Kidney (tissue), 13 donors: ENCODE measurements at regions not wholly inside any gene's neighbourhood (a gene's known extent, or its start where the extent isn't known, plus 50 kb on each side); places are given as distances from the start of the nearest gene placed in this dataset.
"Not testable (repeated sequence)": the region's sequence is repeated elsewhere in the genome, so short reads cannot be mapped to it uniquely, and the experiment has no call there.

Experiments
- DNase-seq, 5 donors: peaks; one replicate each; pipeline ENCODE4 v3.0.0-alpha.2; 2013 to 2020
- FAIRE-seq: peaks from 2 replicates; lab custom pipeline; 2012; peaks lifted over from hg19 to GRCh38; lab: Jason Lieb, UNC
- H3K27ac ChIP-seq, 2 donors: one replicate each; pipeline ENCODE4 v1.7.0; 2013; ENCODE audit warnings: low read depth in 2 of 2, low read length in 2 of 2, inconsistent platforms in 1 of 2
- H3K27me3 ChIP-seq: one replicate; pipeline ENCODE4 v1.7.1; 2013; ENCODE audit warnings: low read length, inconsistent platforms; ENCODE audit not compliant: control insufficient read depth, insufficient read depth
- H3K36me3 ChIP-seq, 3 donors: one replicate each; pipeline versions ENCODE4 v1.7.0 to v1.7.1; 2013; ENCODE audit warnings: low read length in 3 of 3, control low read depth in 1 of 3, inconsistent platforms in 1 of 3; ENCODE audit not compliant: insufficient read depth in 3 of 3, control insufficient read depth in 2 of 3
- H3K4me1 ChIP-seq, 3 donors: one replicate each; pipeline versions ENCODE4 v1.7.0 to v1.7.1; 2013; ENCODE audit warnings: low read length in 3 of 3, inconsistent platforms in 1 of 3, low read depth in 1 of 3; ENCODE audit not compliant: control insufficient read depth in 2 of 3, insufficient read depth in 2 of 3
- H3K4me3 ChIP-seq, 3 donors: one replicate each; pipeline versions ENCODE4 v1.7.0 to v1.8.1; 2013; ENCODE audit warnings: low read length in 3 of 3, control low read depth in 1 of 3, inconsistent platforms in 1 of 3
- H3K9ac ChIP-seq, 3 donors: one replicate each; pipeline versions ENCODE4 v1.7.0 to v1.7.1; 2013; ENCODE audit warnings: low read length in 3 of 3, control low read depth in 1 of 3, inconsistent platforms in 1 of 3
- H3K9me3 ChIP-seq, 3 donors: one replicate each; pipeline versions ENCODE4 v1.7.0 to v1.7.1; 2013; ENCODE audit warnings: low read length in 3 of 3, control low read depth in 1 of 3, inconsistent platforms in 1 of 3; ENCODE audit not compliant: control insufficient read depth in 2 of 3, insufficient read depth in 1 of 3
- intact Hi-C: fragments of 100-400 bp; cut with DNase I; formaldehyde crosslinking; loops from one replicate; pipeline ENCODE4 v1.11.1; 2022
- TF ChIP-seq, protein P1 (sequence below): IDR thresholded peaks from 3 replicates; pipeline ENCODE4 v1.5.1; 2012; ENCODE audit warnings: mild to moderate bottlenecking, moderate library complexity, borderline replicate concordance; ENCODE audit not compliant: insufficient read depth; ENCODE audit errors: extremely low read depth
- donor health status: control.
- donor health status: control.
- donor health status: control.
- donor health status: control.
- donor health status: control.
- donor health status: DM: yes; HTN: yes; CAD: no.
- donor health status: Normal renal cell carcinoma (clear cell type).

DNA sequence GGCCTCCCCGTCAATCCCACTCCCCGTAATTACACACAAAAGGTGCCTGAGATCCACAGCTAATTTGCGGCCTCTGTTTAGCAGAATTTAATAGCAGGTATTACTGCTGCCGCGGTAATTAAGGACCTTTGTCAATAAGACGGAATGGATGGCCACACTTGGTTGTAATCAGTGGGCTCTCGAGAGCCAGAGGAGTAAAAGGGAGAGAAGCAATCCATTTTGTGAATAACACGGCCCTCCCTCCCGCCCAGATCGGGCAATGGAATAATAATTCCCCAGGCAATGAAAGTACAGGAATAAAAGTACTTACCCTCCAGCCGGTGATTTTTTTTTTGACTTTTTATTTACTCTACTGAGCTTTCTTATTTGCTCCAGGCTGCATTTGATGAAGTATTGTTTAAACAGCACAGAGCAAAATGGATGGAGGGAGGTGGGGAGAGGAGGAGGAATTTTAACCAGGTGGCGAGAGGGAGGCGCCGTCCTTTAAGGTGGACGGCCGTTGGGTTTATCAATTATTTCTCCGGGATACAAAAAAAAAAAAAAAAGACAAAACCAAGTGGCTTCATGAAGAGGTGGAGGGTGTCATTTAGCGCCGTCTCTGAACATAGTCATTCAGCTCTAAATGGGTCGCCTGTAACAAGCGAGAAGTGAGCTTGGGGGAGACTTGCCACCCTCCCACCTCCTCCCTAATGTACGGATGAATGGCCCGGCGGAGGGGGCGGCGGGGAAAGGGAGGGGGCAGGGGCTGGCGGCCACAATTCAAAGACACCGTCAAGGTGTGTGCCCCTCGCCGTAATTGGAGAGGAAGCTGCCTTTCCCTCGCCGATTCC is 120.3 kb downstream of the BUB3 start:
- TF ChIP-seq, protein P1, sequence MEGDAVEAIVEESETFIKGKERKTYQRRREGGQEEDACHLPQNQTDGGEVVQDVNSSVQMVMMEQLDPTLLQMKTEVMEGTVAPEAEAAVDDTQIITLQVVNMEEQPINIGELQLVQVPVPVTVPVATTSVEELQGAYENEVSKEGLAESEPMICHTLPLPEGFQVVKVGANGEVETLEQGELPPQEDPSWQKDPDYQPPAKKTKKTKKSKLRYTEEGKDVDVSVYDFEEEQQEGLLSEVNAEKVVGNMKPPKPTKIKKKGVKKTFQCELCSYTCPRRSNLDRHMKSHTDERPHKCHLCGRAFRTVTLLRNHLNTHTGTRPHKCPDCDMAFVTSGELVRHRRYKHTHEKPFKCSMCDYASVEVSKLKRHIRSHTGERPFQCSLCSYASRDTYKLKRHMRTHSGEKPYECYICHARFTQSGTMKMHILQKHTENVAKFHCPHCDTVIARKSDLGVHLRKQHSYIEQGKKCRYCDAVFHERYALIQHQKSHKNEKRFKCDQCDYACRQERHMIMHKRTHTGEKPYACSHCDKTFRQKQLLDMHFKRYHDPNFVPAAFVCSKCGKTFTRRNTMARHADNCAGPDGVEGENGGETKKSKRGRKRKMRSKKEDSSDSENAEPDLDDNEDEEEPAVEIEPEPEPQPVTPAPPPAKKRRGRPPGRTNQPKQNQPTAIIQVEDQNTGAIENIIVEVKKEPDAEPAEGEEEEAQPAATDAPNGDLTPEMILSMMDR = no peak
- Histone ChIP-seq H3K27ac (no peak overlapping the region), H3K9me3 (peaks cover 0 to 7% (median 0%) of the 10 kb centered on the region in 3 donors), H3K4me1 (no peaks in the 10 kb centered on the region), H3K27me3 (peaks cover 4% of the 10 kb centered on the region), H3K9ac (no peak overlapping the region), H3K4me3 (no peak overlapping the region), H3K36me3 (no peaks in the 10 kb centered on the region)
- no peak for FAIRE-seq
- intact Hi-C loops = no loop called here
- peak in 4 of 5 donors; percentile 22 to 68 (median 64) for DNase-seq

DNA sequence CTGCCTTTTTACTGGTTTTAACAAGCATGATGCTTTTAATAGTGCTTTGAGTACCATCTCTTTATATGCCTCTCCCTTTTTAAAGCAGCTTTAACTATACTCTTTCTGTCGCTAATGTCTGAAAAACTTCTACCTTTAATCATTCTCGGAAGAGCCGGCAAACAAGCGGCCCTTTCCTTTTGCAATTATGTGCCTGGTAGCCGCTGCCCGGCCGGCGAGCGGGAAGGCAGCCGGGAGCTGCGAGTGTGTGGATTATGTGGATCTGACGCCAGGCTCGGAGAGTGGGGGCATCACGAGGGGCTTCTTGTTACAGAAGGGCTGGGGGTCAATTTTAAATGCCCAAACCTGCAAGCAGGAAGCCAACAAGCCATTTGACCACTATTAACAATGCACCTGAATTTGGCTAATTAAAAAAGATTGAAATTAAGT is 120.9 kb downstream of the BUB3 start:
- intact Hi-C loops = no loop called here
- peaks cover 4% of the 10 kb centered on the region for H3K27me3 ChIP-seq
- H3K27ac ChIP-seq = no peak overlapping the region
- H3K4me3 ChIP-seq = no peak overlapping the region
- H3K9ac ChIP-seq = no peak overlapping the region
- DNase-seq (peak in 3 of 5 donors; percentile 16 to 67 (median 34)), FAIRE-seq (no peak)
- H3K9me3 ChIP-seq = peaks cover 0 to 7% (median 0%) of the 10 kb centered on the region in 3 donors
- H3K36me3 ChIP-seq = no peaks in the 10 kb centered on the region
- TF ChIP-seq, protein P1 = no peak
- H3K4me1 ChIP-seq = no peaks in the 10 kb centered on the region

DNA sequence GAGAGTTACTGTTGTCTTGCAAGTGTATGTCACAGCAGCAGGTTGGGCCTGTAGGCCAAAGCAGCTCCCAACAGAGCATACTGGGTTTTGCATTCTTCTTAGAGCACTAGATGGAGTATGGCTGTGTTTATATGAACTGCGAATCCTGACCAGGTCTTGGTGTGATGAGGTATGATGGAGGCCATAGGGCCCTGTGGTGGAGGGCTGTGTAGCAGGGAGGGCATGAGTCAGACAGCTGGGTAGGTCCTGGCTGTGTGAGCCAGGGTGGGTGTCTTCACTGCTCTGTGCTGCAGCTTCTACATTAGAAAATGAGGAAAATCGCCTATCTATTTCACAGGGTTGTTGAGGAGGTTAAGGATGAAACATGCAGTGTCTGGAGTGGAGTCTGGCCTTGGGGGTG is 124.2 kb downstream of the BUB3 start:
- intact Hi-C loops = no loop called here
- Histone ChIP-seq H3K4me1 (no peaks in the 10 kb centered on the region), H3K27ac (no peak overlapping the region), H3K36me3 (no peaks in the 10 kb centered on the region), H3K27me3 (peaks cover 4% of the 10 kb centered on the region), H3K9me3 (peaks cover 0 to 7% (median 0%) of the 10 kb centered on the region in 3 donors), H3K4me3 (no peak overlapping the region), H3K9ac (no peak overlapping the region)
- DNase-seq = no peak
- TF ChIP-seq, protein P1 = no peak
- no peak for FAIRE-seq

DNA sequence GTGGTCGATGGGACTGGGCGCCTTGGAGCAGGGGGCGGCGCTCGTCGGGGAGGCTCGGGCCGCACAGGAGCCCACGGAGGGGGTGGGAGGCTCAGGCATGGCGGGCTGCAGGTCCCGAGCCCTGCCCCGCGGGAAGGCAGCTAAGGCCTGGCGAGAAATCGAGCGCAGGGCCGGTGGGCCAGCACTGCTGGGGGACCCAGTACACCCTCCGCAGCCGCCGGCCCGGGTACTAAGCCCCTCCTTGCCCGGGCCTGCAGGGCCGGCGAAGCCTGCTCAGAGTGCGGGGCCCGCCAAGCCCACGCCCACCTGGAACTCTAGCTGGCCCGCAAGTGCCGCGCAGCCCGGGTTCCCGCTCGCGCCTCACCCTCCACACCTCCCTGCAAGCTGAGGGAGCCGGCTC is 129.2 kb downstream of the BUB3 start:
- FAIRE-seq, H3K27me3 ChIP-seq, H3K4me1 ChIP-seq, H3K9me3 ChIP-seq, DNase-seq, H3K4me3 ChIP-seq, H3K9ac ChIP-seq, H3K27ac ChIP-seq, H3K36me3 ChIP-seq, intact Hi-C loops: not testable (repeated sequence)
